H1 (cell line): ENCODE measurements at regions not wholly inside any gene's neighbourhood (a gene's known extent, or its start where the extent isn't known, plus 50 kb on each side); places are given as distances from the start of the nearest gene placed in this dataset.
A peak's percentile ranks its signal among the peaks of the same experiment; 100 is the strongest.

Experiments used
- CTCF ChIA-PET: fragments of 300-600 bp; sonication (Branson Sonifier 250); formaldehyde crosslinking; loops from one replicate; lab custom pipeline; 2021; ENCODE audit not compliant: partially characterized antibody; lab: Charles Lee
- POLR2A ChIA-PET: fragments of 300-600 bp; sonication (Branson Sonifier 250); formaldehyde crosslinking; loops from one replicate; lab custom pipeline; 2021; ENCODE audit warnings: inconsistent platforms; ENCODE audit not compliant: partially characterized antibody; lab: Charles Lee
- DNase-seq, 2 experiments: peaks; one replicate each; pipeline versions ENCODE4 v3.0.0 to v3.0.0-alpha.2; 2010 to 2022; ENCODE audit warnings: low spot score in 2 of 2, low read depth in 1 of 2, mixed read lengths in 1 of 2
- FAIRE-seq: peaks from 2 replicates; lab custom pipeline; 2011; peaks lifted over from hg19 to GRCh38; lab: Jason Lieb, UNC
- H2AFZ ChIP-seq: 2 replicates; pipeline ENCODE4 v1.8.1; 2012; ENCODE audit warnings: low read length, inconsistent platforms
- H2AK5ac ChIP-seq: 2 replicates; pipeline ENCODE4 v1.6.1; 2013; ENCODE audit warnings: low read depth, low read length
- H2BK120ac ChIP-seq: replicated peaks from 2 replicates; pipeline ENCODE3; 2013; ENCODE audit warnings: low read depth, low read length, inconsistent platforms
- H2BK12ac ChIP-seq: 2 replicates; pipeline ENCODE4 v1.6.1; 2013; ENCODE audit warnings: low read depth, low read length
- H2BK15ac ChIP-seq: 2 replicates; pipeline ENCODE4 v1.6.1; 2013; ENCODE audit warnings: low read length
- H2BK20ac ChIP-seq: 2 replicates; pipeline ENCODE4 v1.6.1; 2013; ENCODE audit warnings: low read length
- H2BK5ac ChIP-seq: 2 replicates; pipeline ENCODE4 v1.6.1; 2013; ENCODE audit warnings: low read depth, low read length
- H3K14ac ChIP-seq: 2 replicates; pipeline ENCODE4 v1.6.1; 2013; ENCODE audit warnings: inconsistent platforms; ENCODE audit not compliant: insufficient read length
- H3K18ac ChIP-seq: 2 replicates; pipeline ENCODE4 v1.6.1; 2013; ENCODE audit warnings: low read length; ENCODE audit errors: extremely low read depth
- H3K23ac ChIP-seq: 2 replicates; pipeline ENCODE4 v1.6.1; 2013; ENCODE audit warnings: inconsistent platforms; ENCODE audit not compliant: insufficient read length
- H3K23me2 ChIP-seq: 2 replicates; pipeline ENCODE4 v1.6.1; 2013; ENCODE audit warnings: low read depth, low read length
- H3K27ac ChIP-seq: 2 replicates; pipeline ENCODE4 v1.6.1; 2011; ENCODE audit warnings: low read depth, low read length, inconsistent platforms
- H3K27me3 ChIP-seq, 4 experiments: replicated peaks in 1 of 4; 1 replicate in 1 of 4; 2 replicates in 3 of 4; pipeline versions ENCODE4 v1.6.1 to v1.8.1; 2011 to 2013; ENCODE audit warnings: low read length in 3 of 4, mild to moderate bottlenecking in 3 of 4, inconsistent platforms in 2 of 4, mixed read lengths in 2 of 4, moderate library complexity in 1 of 4; ENCODE audit not compliant: control insufficient read depth in 3 of 4, insufficient read depth in 3 of 4; ENCODE audit errors: extremely low read depth in 1 of 4
- H3K36me3 ChIP-seq, 4 experiments: 2 replicates each; pipeline versions ENCODE4 v1.6.1 to v1.8.1; 2011 to 2013; ENCODE audit warnings: mild to moderate bottlenecking in 4 of 4, low read length in 3 of 4, moderate library complexity in 2 of 4, control low read depth in 1 of 4, inconsistent platforms in 1 of 4; ENCODE audit not compliant: insufficient read depth in 4 of 4, control insufficient read depth in 2 of 4
- H3K4ac ChIP-seq: replicated peaks from 2 replicates; pipeline ENCODE3; 2013; ENCODE audit warnings: low read length, low read depth, mixed read lengths, inconsistent platforms; ENCODE audit not compliant: insufficient read length
- H3K4me1 ChIP-seq, 4 experiments: replicated peaks in 1 of 4; 1 replicate in 1 of 4; 2 replicates in 3 of 4; pipeline versions ENCODE4 v1.6.1 to v1.8.1; 2011 to 2013; ENCODE audit warnings: low read length in 3 of 4, inconsistent platforms in 2 of 4, mixed read lengths in 1 of 4; ENCODE audit not compliant: insufficient read depth in 4 of 4, control insufficient read depth in 3 of 4
- H3K4me2 ChIP-seq, 2 experiments: 2 replicates each; pipeline versions ENCODE4 v1.6.1 to v1.8.1; 2011 to 2013; ENCODE audit warnings: low read depth in 2 of 2, low read length in 2 of 2, control low read depth in 1 of 2, inconsistent platforms in 1 of 2, mild to moderate bottlenecking in 1 of 2; ENCODE audit not compliant: insufficient read depth in 1 of 2
- H3K4me3 ChIP-seq, 4 experiments: fragments of 200-600, 300-600 bp in 1 of 4; sonication (generic), shearing (Covaris generic), sonication (Bioruptor Twin) in 1 of 4; 2 replicates each; pipeline versions ENCODE4 v1.5.1 to v1.8.1; 2011 to 2016; ENCODE audit warnings: low read length in 4 of 4, low read depth in 3 of 4, control low read depth in 2 of 4, inconsistent platforms in 2 of 4, mild to moderate bottlenecking in 2 of 4, mixed read lengths in 1 of 4, moderate library complexity in 1 of 4; ENCODE audit not compliant: insufficient read depth in 2 of 4; ENCODE audit errors: extremely low read depth in 1 of 4
- H3K56ac ChIP-seq: replicated peaks from 2 replicates; pipeline ENCODE3; 2013; ENCODE audit warnings: low read depth, mild to moderate bottlenecking, mixed read lengths, low read length, inconsistent platforms; ENCODE audit not compliant: insufficient read length
- H3K79me1 ChIP-seq: 2 replicates; pipeline ENCODE4 v1.6.1; 2013; ENCODE audit warnings: low read depth, low read length, control low read depth
- H3K79me2 ChIP-seq, 2 experiments: 2 replicates each; pipeline versions ENCODE4 v1.6.1 to v1.8.1; 2012 to 2013; ENCODE audit warnings: low read length in 2 of 2, mild to moderate bottlenecking in 2 of 2, inconsistent platforms in 1 of 2; ENCODE audit not compliant: insufficient read depth in 2 of 2, control insufficient read depth in 1 of 2
- H3K9ac ChIP-seq, 4 experiments: replicated peaks in 1 of 4; 1 replicate in 1 of 4; 2 replicates in 3 of 4; pipeline versions ENCODE4 v1.6.1 to v1.8.1; 2011 to 2013; ENCODE audit warnings: low read depth in 3 of 4, low read length in 3 of 4, control low read depth in 2 of 4, mild to moderate bottlenecking in 2 of 4, moderate library complexity in 2 of 4, inconsistent platforms in 1 of 4; ENCODE audit errors: extremely low read depth in 1 of 4
- H3K9me3 ChIP-seq, 2 experiments: 2 replicates each; pipeline versions ENCODE4 v1.6.1 to v1.8.1; 2012 to 2013; ENCODE audit warnings: mild to moderate bottlenecking in 2 of 2, moderate library complexity in 2 of 2, control low read depth in 1 of 2, inconsistent platforms in 1 of 2, low read depth in 1 of 2, low read length in 1 of 2, mixed read lengths in 1 of 2; ENCODE audit not compliant: insufficient read depth in 2 of 2
- H4K20me1 ChIP-seq, 2 experiments: replicated peaks in 1 of 2; 2 replicates each; pipeline versions ENCODE3 to v1.8.1; 2011 to 2013; ENCODE audit warnings: inconsistent platforms in 2 of 2, low read length in 2 of 2, mild to moderate bottlenecking in 1 of 2; ENCODE audit not compliant: insufficient read depth in 2 of 2, control insufficient read depth in 1 of 2
- H4K5ac ChIP-seq: 2 replicates; pipeline ENCODE4 v1.6.1; 2013; ENCODE audit warnings: low read length, low read depth, mixed read lengths, inconsistent platforms; ENCODE audit not compliant: insufficient read length
- H4K8ac ChIP-seq: 2 replicates; pipeline ENCODE4 v1.8.0; 2013; ENCODE audit warnings: mild to moderate bottlenecking, moderate library complexity, low read length, inconsistent platforms; ENCODE audit not compliant: insufficient read depth; ENCODE audit errors: extremely low read depth
- H4K91ac ChIP-seq: replicated peaks from 2 replicates; pipeline ENCODE3; 2013; ENCODE audit warnings: low read length, mixed read lengths, inconsistent platforms; ENCODE audit not compliant: insufficient read length
- HDAC6 ChIP-seq: IDR thresholded peaks from one replicate; pipeline ENCODE4 v1.7.1; 2012; ENCODE audit warnings: low read depth, mild to moderate bottlenecking, inconsistent platforms, low read length, moderate library complexity
- POLR2A ChIP-seq, 2 experiments: IDR thresholded peaks; 1 replicate in 1 of 2; 2 replicates in 1 of 2; pipeline ENCODE4 v1.6.1; 2011; ENCODE audit warnings: low read depth in 2 of 2, low read length in 2 of 2, mild to moderate bottlenecking in 2 of 2; ENCODE audit errors: control extremely low read depth in 1 of 2
- POU5F1 ChIP-seq: IDR thresholded peaks from 2 replicates; pipeline ENCODE4 v1.6.1; 2011; ENCODE audit warnings: low read depth, mild to moderate bottlenecking, low read length, moderate library complexity
- SIX5 ChIP-seq: IDR thresholded peaks from 2 replicates; pipeline ENCODE4 v1.6.1; 2011; ENCODE audit warnings: mild to moderate bottlenecking, low read depth, low read length
- WGBS, 2 experiments: shearing (Covaris generic) in 1 of 2; methylation state at CpG; one replicate each; pipeline versions ENCODE4 v1.1.6 to v1.1.7; 2013 to 2015; ENCODE audit warnings: low lambda C conversion rate in 2 of 2, mixed read lengths in 2 of 2, inconsistent platforms in 1 of 2, low coverage in 1 of 2, missing lambda C conversion rate in 1 of 2; ENCODE audit not compliant: insufficient replicate concordance in 2 of 2, insufficient coverage in 1 of 2, insufficient read length in 1 of 2; ENCODE audit errors: extremely low coverage in 1 of 2, missing lambda C conversion rate in 1 of 2; 5-methylcytosine and 5-hydroxymethylcytosine counted together

GRCh38 chr1:54464477-54465146, 58.4 kb upstream of the SSBP3 start:
- peak overlapping the region; percentile 6 for H2BK20ac ChIP-seq
- DNase-seq (peak in 1 of 2 experiments; percentile 52), FAIRE-seq (no peak)
- TF ChIP-seq SIX5: no peak
- 0 out of 3 replicates have a peak, but pooled peaks of 1 of the 2 experiments have one; percentile 30 for TF ChIP-seq POLR2A (IDR thresholded peaks at IDR 0.05; ENCODE audit: control extremely low read depth in 1 of 2, low read depth in 2 of 2, low read length in 2 of 2)
- no peak for TF ChIP-seq POU5F1
- TF ChIP-seq HDAC6: no peak
- H3K14ac ChIP-seq: no peak overlapping the region
- 0 out of 2 replicates have a peak overlapping the region, but pooled peaks have one; percentile 28 for H2AFZ ChIP-seq
- H3K27me3 ChIP-seq: no peaks in the 10 kb centered on the region
- H4K20me1 ChIP-seq: no peaks in the 10 kb centered on the region
- H3K79me2 ChIP-seq: no peaks in the 10 kb centered on the region
- H2BK5ac ChIP-seq: peak overlapping the region; percentile 75; the same call in 1 of the 2 replicates
- H2BK120ac ChIP-seq: no peak overlapping the region
- 78% methylated on average over 9 of the region's 9 CpGs; no CpG with 5 or more reads in 1 of the 2 experiments for WGBS, 2 experiments
- POLR2A ChIA-PET: interaction anchor here (0.8 to 4.1 kb wide), 10 partner anchors 8 to 155 kb away, joined by 3 to 14 read pairs (median 5); no protein-coding TSS in a partner anchor
- H3K56ac ChIP-seq: no peak overlapping the region
- H3K79me1 ChIP-seq: no peaks in the 10 kb centered on the region
- H4K8ac ChIP-seq: no peak overlapping the region
- no peak overlapping the region; a peak in 1 of 7 replicates for H3K9ac ChIP-seq
- H3K4me3 ChIP-seq: no peak overlapping the region
- H3K18ac ChIP-seq: peak overlapping the region; percentile 65
- no peaks in the 10 kb centered on the region for H3K36me3 ChIP-seq
- peak overlapping the region; percentile 13; the same call in 1 of the 2 replicates for H2AK5ac ChIP-seq
- H3K4ac ChIP-seq: peak overlapping the region; percentile 41
- peak overlapping the region; percentile 18 for H4K5ac ChIP-seq
- H4K91ac ChIP-seq: peak overlapping the region; percentile 59
- peak overlapping the region; percentile 7 to 19; a peak in 3 of 4 replicates for H3K4me2 ChIP-seq
- no peak overlapping the region for H3K23ac ChIP-seq
- H3K27ac ChIP-seq: peak overlapping the region; percentile 26; the same call in 1 of the 2 replicates
- CTCF ChIA-PET: interaction anchor here (0.6 to 1.7 kb wide), 6 partner anchors 9 to 153 kb away, joined by 3 to 6 read pairs (median 3); no protein-coding TSS in a partner anchor
- no peaks in the 10 kb centered on the region; the same call in 1 of the 2 replicates for H3K23me2 ChIP-seq
- H2BK12ac ChIP-seq: peak overlapping the region; percentile 86; the same call in 1 of the 2 replicates
- peaks cover 4 to 39% (median 20%) of the 10 kb centered on the region in 4 experiments for H3K4me1 ChIP-seq
- H2BK15ac ChIP-seq: peak overlapping the region; percentile 36; the same call in 1 of the 2 replicates
- no peaks in the 10 kb centered on the region for H3K9me3 ChIP-seq
